ES-I3 (cell line): ENCODE measurements at regions not wholly inside any gene's neighbourhood (a gene's known extent, or its start where the extent isn't known, plus 50 kb on each side); places are given as distances from the start of the nearest gene placed in this dataset.
"Not testable (repeated sequence)": the region's sequence is repeated elsewhere in the genome, so short reads cannot be mapped to it uniquely, and the experiment has no call there.

Source experiments
- H3K36me3 ChIP-seq: 2 replicates; pipeline ENCODE4 v1.6.1; 2013; ENCODE audit warnings: mild to moderate bottlenecking, low read length, control low read depth, moderate library complexity; ENCODE audit not compliant: insufficient read depth
- H3K4me1 ChIP-seq: 2 replicates; pipeline ENCODE4 v1.6.1; 2013; ENCODE audit warnings: mild to moderate bottlenecking, control low read depth, low read length; ENCODE audit not compliant: insufficient read depth
- H3K9ac ChIP-seq: 2 replicates; pipeline ENCODE4 v1.6.1; 2013; ENCODE audit warnings: low read depth, mild to moderate bottlenecking, low read length, moderate library complexity
- H3K9me3 ChIP-seq: 2 replicates; pipeline ENCODE4 v1.6.1; 2013; ENCODE audit warnings: mild to moderate bottlenecking, low read length, moderate library complexity; ENCODE audit not compliant: control insufficient read depth, insufficient read depth

DNA sequence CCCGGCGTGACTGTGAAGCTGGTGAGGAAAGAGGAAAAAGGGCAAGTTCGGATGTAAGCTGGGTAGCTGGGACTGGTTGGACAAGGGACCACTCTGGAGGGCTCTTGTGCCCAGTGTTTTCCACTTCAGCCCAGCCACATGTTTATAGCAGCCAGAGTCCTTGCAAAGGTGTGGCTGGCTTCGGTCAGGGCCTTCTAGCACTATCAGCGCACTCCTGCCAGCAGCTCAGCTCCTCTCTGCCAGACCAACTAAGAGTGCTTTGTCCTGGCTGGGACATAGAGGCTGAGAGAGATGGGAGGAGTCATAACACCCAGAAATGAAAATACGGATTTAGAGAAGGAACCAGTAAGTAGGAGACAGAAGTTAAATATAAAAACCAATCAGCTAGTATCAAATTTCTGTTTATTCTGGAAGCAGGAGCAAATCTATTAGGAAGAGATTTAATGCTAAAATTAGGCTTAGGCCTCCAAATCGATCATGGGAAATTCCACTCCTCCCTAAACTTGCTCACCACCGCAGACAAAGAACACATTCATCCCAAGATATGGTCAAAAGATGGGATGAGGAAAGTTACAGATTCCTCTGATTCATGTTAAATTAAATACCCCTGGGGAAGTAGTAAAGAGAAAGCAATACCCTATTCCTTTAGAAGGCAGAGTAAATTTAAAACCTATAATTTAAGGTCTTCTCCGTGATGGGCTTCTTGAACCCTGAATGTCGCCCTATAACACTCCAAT lies 135.0 kb downstream of the RALA start:
- no peaks in the 10 kb centered on the region for H3K9me3 ChIP-seq
- no peaks in the 10 kb centered on the region for H3K36me3 ChIP-seq
- peaks cover 18% of the 10 kb centered on the region for H3K4me1 ChIP-seq
- H3K9ac ChIP-seq = no peak overlapping the region

- Histone ChIP-seq H3K4me1 (peaks cover 12% of the 10 kb centered on the region), H3K36me3 (no peaks in the 10 kb centered on the region), H3K9ac (no peak overlapping the region), H3K9me3 (no peaks in the 10 kb centered on the region)
These were observed 138.1 kb downstream of the RALA start for GRCh38 chr7:39761449-39761848.

DNA sequence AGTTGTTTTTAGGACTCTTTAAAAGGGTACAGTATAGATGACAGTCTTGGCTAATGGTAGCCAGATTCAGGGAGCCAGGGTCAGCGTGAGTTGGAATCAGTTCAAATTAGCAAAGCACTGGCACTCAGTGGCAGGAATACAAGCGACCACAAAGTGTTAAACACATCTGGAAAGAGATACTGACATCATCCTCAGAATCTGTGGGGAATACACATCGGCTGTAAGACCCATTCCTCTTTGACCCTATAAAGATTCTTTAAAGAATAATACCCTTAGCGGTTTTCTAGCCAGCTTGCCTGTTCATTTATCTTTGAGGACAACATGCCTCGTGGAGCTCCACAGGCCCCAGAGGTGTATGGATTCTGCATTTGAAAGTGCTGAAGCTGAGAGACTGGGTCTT lies 139.1 kb downstream of the RALA start:
- H3K9me3 ChIP-seq, H3K36me3 ChIP-seq, H3K9ac ChIP-seq: not testable (repeated sequence)
- H3K4me1 ChIP-seq = peaks cover 12% of the 10 kb centered on the region

- H3K36me3 ChIP-seq, H3K9ac ChIP-seq, H3K9me3 ChIP-seq: not testable (repeated sequence)
- H3K4me1 ChIP-seq = peaks cover 11% of the 10 kb centered on the region
These were observed 139.5 kb downstream of the RALA start for GRCh38 chr7:39762881-39763280.

- not testable (repeated sequence) for H3K9me3 ChIP-seq, H3K9ac ChIP-seq, H3K36me3 ChIP-seq, H3K4me1 ChIP-seq
These were observed 142.5 kb downstream of the RALA start for GRCh38 chr7:39765833-39766232.

DNA sequence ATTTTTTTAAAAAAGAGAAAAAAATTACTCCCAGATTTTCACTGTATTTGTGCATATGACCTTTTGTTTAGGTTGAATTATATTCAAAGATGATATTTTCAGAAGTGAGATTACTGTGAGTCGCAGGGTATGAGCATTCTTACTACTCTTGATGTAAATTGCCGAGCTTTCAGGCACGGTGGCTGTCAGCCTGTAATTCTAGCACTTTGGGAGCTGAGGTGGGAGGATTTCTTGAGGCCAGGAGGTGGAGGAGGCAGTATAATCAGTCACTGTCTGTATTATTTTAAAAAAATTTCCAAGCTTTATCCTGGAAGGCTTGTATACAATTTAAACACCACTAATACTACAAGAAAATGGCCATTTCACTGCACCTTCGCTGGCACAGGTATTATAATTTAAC lies 145.1 kb downstream of the RALA start:
- not testable (repeated sequence) for H3K9me3 ChIP-seq, H3K9ac ChIP-seq, H3K36me3 ChIP-seq, H3K4me1 ChIP-seq

DNA sequence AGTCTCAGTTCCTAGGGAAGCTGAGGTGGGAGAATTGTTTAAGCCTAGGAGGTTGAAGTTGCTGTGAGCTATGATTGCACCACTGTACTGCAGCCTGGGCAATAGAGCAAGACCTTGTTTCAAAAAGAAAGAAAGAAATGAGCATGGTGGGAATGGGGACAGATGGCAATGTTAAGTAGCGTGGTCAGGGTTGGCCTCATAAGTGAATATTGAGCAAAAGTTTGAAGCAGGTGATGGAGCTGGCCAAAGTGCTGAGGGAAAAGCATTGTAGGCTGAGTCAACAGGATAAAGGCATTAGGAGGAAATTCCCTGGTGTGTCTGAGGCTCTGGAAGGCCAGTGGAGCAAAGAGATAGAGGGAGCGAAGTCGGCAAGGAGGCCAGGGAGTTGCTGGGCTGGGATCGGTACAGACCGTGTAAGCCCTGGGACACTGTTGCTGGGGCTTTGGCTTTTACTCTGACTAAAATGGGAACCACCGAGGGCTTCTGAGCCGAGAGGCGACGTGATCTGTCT lies 151.0 kb downstream of the RALA start:
- not testable (repeated sequence) for H3K36me3 ChIP-seq, H3K9ac ChIP-seq, H3K4me1 ChIP-seq, H3K9me3 ChIP-seq

GRCh38 chr7:39781557-39781956 lies 158.2 kb downstream of the RALA start:
- H3K9me3 ChIP-seq, H3K9ac ChIP-seq, H3K36me3 ChIP-seq, H3K4me1 ChIP-seq: not testable (repeated sequence)

GRCh38 chr7:39786440-39786839 lies 163.1 kb downstream of the RALA start:
- not testable (repeated sequence) for H3K4me1 ChIP-seq, H3K9me3 ChIP-seq, H3K9ac ChIP-seq, H3K36me3 ChIP-seq

- not testable (repeated sequence) for H3K4me1 ChIP-seq, H3K9ac ChIP-seq, H3K9me3 ChIP-seq, H3K36me3 ChIP-seq
These were observed 159.0 kb upstream of the CDK13 start for GRCh38 chr7:39791035-39791434.

- not testable (repeated sequence) for H3K9ac ChIP-seq, H3K36me3 ChIP-seq, H3K4me1 ChIP-seq, H3K9me3 ChIP-seq
These were observed 158.1 kb upstream of the CDK13 start for GRCh38 chr7:39791911-39792310.

DNA sequence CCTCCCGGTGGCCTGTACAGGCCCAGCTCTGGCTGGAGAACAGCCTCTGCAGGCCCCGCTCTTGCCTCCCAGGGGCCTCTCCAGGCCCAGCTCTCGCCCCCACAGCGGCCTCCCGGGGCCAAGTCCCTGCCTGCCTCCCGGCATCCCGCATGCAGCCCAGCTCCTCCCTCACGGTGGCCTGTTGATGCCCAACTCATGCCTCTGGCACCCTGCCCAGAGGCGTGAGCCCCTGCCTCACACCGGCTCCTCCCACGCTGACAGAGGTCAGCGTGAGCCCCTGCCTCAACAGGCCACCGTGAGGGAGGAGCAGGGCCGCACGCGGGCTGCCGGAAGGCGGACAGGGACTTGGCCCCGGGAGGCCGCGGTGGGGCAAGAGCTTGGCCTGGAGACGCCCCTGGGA lies 157.0 kb upstream of the CDK13 start:
- not testable (repeated sequence) for H3K9me3 ChIP-seq, H3K36me3 ChIP-seq, H3K4me1 ChIP-seq, H3K9ac ChIP-seq

DNA sequence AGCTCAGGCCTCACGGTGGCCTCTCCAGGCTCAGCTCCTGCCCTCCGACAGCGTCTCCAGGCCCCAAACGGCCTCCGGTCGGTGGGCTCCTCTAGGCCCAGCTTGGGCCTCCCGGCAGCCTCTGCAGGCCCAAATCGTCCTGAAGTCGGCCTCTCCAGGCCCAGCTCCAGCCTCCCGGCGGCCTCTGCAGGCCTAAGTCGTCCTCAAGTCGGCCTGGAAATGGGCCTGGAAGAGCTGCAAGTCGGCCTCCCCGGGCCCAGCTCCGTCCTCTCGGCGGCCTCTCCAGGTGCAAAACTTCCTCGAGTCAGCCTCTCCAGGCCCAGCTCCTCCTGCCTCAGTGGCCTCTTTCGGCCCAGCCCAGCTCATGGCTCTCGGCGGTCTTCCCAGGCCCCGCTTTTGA lies 156.2 kb upstream of the CDK13 start:
- H3K36me3 ChIP-seq, H3K9ac ChIP-seq, H3K9me3 ChIP-seq, H3K4me1 ChIP-seq: not testable (repeated sequence)

GRCh38 chr7:39796947-39797346 lies 153.1 kb upstream of the CDK13 start:
- not testable (repeated sequence) for H3K9ac ChIP-seq, H3K36me3 ChIP-seq, H3K4me1 ChIP-seq, H3K9me3 ChIP-seq

DNA sequence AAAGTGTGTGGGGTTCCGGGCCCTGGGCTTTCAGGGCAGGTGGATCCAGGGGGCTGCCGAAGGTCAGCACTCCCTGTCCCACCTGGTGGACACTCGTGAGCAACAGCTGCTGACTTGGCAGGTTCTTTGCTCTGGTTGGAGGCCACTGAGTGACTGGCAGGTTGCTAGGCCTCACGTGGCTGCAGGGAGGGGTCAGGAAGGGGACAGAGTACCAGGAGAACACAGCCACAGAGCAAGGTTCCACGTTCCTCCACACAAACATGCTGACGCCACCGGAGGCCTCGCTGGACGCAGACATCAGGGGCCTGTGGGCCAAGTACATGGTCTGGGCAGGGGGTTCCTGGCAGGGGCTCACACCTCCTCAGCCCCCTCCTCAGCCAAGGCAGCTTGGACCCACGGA lies 152.0 kb upstream of the CDK13 start:
- H3K36me3 ChIP-seq, H3K9ac ChIP-seq, H3K4me1 ChIP-seq, H3K9me3 ChIP-seq: not testable (repeated sequence)
